Karpas-422 (cell line): ENCODE measurements at regions not wholly inside any gene's neighbourhood (a gene's known extent, or its start where the extent isn't known, plus 50 kb on each side); places are given as distances from the start of the nearest gene placed in this dataset.
"Not testable (repeated sequence)": the region's sequence is repeated elsewhere in the genome, so short reads cannot be mapped to it uniquely, and the experiment has no call there.

ENCODE experiments used
- DNase-seq: peaks from one replicate; pipeline ENCODE4 v3.0.0-alpha.2; 2015
- H2AFZ ChIP-seq: fragments of 200-600 bp; sonication (generic); 2 replicates; pipeline ENCODE4 v1.6.1; 2014; ENCODE audit warnings: antibody characterized with exemption, low read length, mixed read lengths
- H3K27ac ChIP-seq: fragments of 200-600 bp; sonication (generic); 2 replicates; pipeline ENCODE4 v1.5.1; 2014; ENCODE audit warnings: mild to moderate bottlenecking, low read length, moderate library complexity
- H3K27me3 ChIP-seq: fragments of 200-600 bp; sonication (generic); 2 replicates; pipeline ENCODE4 v1.6.1; 2014; ENCODE audit warnings: low read length, mixed read lengths
- H3K36me3 ChIP-seq: fragments of 200-600 bp; sonication (generic); 2 replicates; pipeline ENCODE4 v1.6.1; 2014; ENCODE audit warnings: low read length, mixed read lengths; ENCODE audit not compliant: insufficient read depth
- H3K4me1 ChIP-seq: fragments of 200-600 bp; sonication (generic); 2 replicates; pipeline ENCODE4 v1.6.1; 2014; ENCODE audit warnings: mild to moderate bottlenecking, low read length, mixed read lengths
- H3K4me2 ChIP-seq: fragments of 200-600 bp; sonication (generic); 2 replicates; pipeline ENCODE4 v1.6.1; 2014; ENCODE audit warnings: low read length, low read depth, mild to moderate bottlenecking; ENCODE audit not compliant: poor library complexity, severe bottlenecking
- H3K4me3 ChIP-seq: fragments of 200-600 bp; sonication (generic); 2 replicates; pipeline ENCODE4 v1.5.1; 2014; ENCODE audit warnings: mild to moderate bottlenecking, antibody characterized with exemption, low read length, mixed read lengths
- H3K79me2 ChIP-seq: fragments of 200-600 bp; sonication (generic); 2 replicates; pipeline ENCODE4 v1.6.1; 2014; ENCODE audit warnings: mild to moderate bottlenecking, low read length, mixed read lengths
- H3K9ac ChIP-seq: fragments of 200-600 bp; sonication (generic); 2 replicates; pipeline ENCODE4 v1.6.0; 2014; ENCODE audit warnings: low read length
- H3K9me2 ChIP-seq: fragments of 200-600 bp; sonication (generic), shearing (Covaris generic); replicated peaks from 2 replicates; pipeline ENCODE4 v1.6.0; 2014; ENCODE audit warnings: mild to moderate bottlenecking, low read length, moderate library complexity; ENCODE audit not compliant: insufficient read depth
- H3K9me3 ChIP-seq: fragments of 300-700, 200-600 bp; sonication (generic); 2 replicates; pipeline ENCODE4 v1.6.1; 2014; ENCODE audit warnings: low read length, mixed read lengths
- H4K20me1 ChIP-seq: fragments of 200-600 bp; sonication (generic); 2 replicates; pipeline ENCODE4 v1.6.1; 2014; ENCODE audit warnings: mild to moderate bottlenecking, antibody characterized with exemption, low read length, low read depth; ENCODE audit not compliant: insufficient read depth

- not testable (repeated sequence) for H3K27me3 ChIP-seq, H3K4me3 ChIP-seq, H3K9ac ChIP-seq, H3K79me2 ChIP-seq, H4K20me1 ChIP-seq, H3K4me2 ChIP-seq, H2AFZ ChIP-seq, H3K27ac ChIP-seq, H3K36me3 ChIP-seq, H3K9me2 ChIP-seq, H3K9me3 ChIP-seq, H3K4me1 ChIP-seq, DNase-seq
Observed at GRCh38 chr2:236489083-236489482, 80.5 kb upstream of the ACKR3 start.

DNA sequence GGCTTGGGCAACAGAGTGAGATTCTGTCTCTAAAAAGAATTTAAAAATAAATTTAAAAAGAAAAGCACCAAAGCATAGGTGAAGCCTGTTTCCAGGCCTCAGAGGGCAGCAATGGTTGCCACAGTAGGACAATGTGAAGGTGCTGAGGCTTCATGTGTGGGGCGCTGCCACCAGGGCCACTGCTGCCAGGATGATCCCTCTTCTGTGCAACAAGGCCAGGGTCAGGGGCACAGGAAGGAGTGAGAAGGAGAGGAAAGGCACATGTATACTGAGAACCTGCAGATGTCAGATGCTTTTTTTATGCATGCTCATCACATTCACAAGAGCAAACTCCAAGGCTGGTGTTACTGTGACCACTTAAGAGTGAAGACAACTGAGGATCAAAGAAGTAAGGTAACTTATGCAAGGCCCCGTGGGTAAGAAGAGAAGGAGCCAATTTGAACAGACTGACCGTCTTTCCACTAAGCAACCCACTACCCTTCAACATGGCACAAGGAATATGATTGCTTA is 79.7 kb upstream of the ACKR3 start:
- no peak for DNase-seq

DNA sequence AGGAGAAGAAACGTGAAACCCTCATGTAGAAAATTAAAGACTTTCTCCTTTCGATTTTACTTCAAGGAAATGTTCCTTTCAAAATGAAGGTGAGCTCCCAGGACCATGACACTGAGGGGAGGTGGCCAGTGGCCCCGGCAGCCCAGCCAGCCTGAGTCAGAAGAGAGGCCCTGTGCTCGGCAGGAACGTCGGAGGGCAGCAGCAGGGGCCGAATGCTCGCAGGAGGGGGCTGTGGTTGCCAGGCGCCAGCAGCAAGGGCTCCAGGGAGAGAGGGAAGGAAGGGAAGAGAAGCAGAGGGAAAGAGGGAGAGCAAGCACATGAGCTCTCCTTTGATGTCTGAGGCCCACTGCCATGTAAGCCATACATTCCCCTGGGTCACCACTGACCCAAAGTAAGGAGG is 73.3 kb upstream of the ACKR3 start:
- no peak overlapping the region for H3K4me2 ChIP-seq
- H3K27me3 ChIP-seq, result no peaks in the 10 kb centered on the region
- H3K9me2 ChIP-seq, result no peaks in the 10 kb centered on the region
- no peak overlapping the region for H3K27ac ChIP-seq
- no peaks in the 10 kb centered on the region for H4K20me1 ChIP-seq
- H3K9ac ChIP-seq, result no peak overlapping the region
- no peaks in the 10 kb centered on the region for H3K9me3 ChIP-seq
- no peaks in the 10 kb centered on the region for H3K79me2 ChIP-seq
- no peak overlapping the region for H3K4me3 ChIP-seq
- no peaks in the 10 kb centered on the region for H3K36me3 ChIP-seq
- H2AFZ ChIP-seq, result no peak overlapping the region
- H3K4me1 ChIP-seq, result no peaks in the 10 kb centered on the region
- DNase-seq, result no peak

More for the DNA sequence above, 79.7 kb upstream of the ACKR3 start:
- H3K9me3 ChIP-seq, result no peaks in the 10 kb centered on the region
- no peak overlapping the region for H3K27ac ChIP-seq
- H3K4me2 ChIP-seq, result no peak overlapping the region
- H3K9ac ChIP-seq, result no peak overlapping the region
- no peaks in the 10 kb centered on the region for H3K79me2 ChIP-seq
- H3K4me1 ChIP-seq, result no peaks in the 10 kb centered on the region
- H4K20me1 ChIP-seq, result no peaks in the 10 kb centered on the region
- H3K27me3 ChIP-seq, result no peaks in the 10 kb centered on the region
- no peaks in the 10 kb centered on the region for H3K9me2 ChIP-seq
- H3K36me3 ChIP-seq, result no peaks in the 10 kb centered on the region
- H2AFZ ChIP-seq, result no peak overlapping the region
- H3K4me3 ChIP-seq, result no peak overlapping the region

GRCh38 chr2:236498369-236498768 is 71.3 kb upstream of the ACKR3 start:
- Histone ChIP-seq H4K20me1 (no peaks in the 10 kb centered on the region), H3K79me2 (no peaks in the 10 kb centered on the region), H3K9ac (no peak overlapping the region), H3K4me2 (no peak overlapping the region), H3K27me3 (no peaks in the 10 kb centered on the region), H3K36me3 (no peaks in the 10 kb centered on the region), H3K4me1 (no peaks in the 10 kb centered on the region), H2AFZ (no peak overlapping the region), H3K9me3 (no peaks in the 10 kb centered on the region), H3K27ac (no peak overlapping the region), H3K9me2 (no peaks in the 10 kb centered on the region), H3K4me3 (no peak overlapping the region)
- DNase-seq, result no peak

DNA sequence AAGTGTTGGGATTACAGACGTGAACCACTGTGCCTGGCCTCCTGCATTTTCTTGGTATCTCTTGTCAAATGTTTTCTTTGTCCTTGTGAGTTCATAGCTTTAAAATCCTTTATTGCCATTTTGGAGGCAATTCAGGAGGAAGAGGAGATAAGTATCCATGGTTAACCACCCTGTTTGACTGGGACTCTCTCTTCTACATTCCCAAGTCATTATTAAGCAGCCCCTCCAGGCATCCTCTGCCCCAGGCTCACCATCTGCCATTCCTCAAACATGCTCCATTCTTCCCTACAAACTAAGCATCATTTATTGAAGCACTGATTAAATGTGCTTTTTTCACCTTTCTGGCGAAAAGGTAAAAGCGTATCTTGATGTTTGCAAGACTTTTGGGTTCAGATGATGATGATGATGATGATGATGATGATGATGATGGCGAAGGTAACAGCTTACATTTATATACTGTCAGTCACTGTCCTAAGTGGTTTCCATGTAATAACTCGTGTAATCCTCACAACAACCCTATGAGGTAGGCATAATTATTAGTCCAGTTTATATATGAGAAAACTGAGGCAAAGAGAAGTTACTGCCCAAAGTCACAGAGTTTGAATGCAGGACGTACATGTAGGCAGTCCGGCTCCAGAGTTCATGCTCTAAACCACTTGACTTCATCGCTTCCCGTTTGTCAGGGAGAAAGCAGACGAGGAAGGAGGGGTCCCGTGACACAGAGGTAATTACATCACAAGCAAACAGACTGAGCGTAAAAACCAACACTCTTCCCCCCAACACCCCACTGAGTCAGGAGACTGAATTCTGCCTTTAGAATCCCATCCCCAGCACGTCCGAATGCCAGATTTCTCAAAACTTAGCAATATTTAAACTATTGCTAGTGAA is 69.7 kb upstream of the ACKR3 start:
- no peak overlapping the region for H3K27ac ChIP-seq
- H3K9me3 ChIP-seq, result no peaks in the 10 kb centered on the region
- H3K79me2 ChIP-seq, result no peaks in the 10 kb centered on the region
- H3K4me3 ChIP-seq, result no peak overlapping the region
- H3K4me2 ChIP-seq, result no peak overlapping the region
- H4K20me1 ChIP-seq, result no peaks in the 10 kb centered on the region
- no peaks in the 10 kb centered on the region for H3K4me1 ChIP-seq
- no peak overlapping the region for H2AFZ ChIP-seq
- H3K36me3 ChIP-seq, result no peaks in the 10 kb centered on the region
- no peaks in the 10 kb centered on the region for H3K27me3 ChIP-seq
- no peak for DNase-seq
- H3K9ac ChIP-seq, result no peak overlapping the region
- H3K9me2 ChIP-seq, result no peaks in the 10 kb centered on the region

- Histone ChIP-seq H3K4me1 (no peaks in the 10 kb centered on the region), H3K79me2 (no peaks in the 10 kb centered on the region), H3K27ac (no peak overlapping the region), H2AFZ (no peak overlapping the region), H3K9me2 (no peaks in the 10 kb centered on the region), H3K27me3 (no peaks in the 10 kb centered on the region), H3K4me2 (no peak overlapping the region), H3K9ac (no peak overlapping the region), H3K4me3 (no peak overlapping the region), H3K36me3 (no peaks in the 10 kb centered on the region), H3K9me3 (no peaks in the 10 kb centered on the region), H4K20me1 (no peaks in the 10 kb centered on the region)
- DNase-seq, result no peak
Observed at GRCh38 chr2:236501026-236501425, 68.6 kb upstream of the ACKR3 start.

DNA sequence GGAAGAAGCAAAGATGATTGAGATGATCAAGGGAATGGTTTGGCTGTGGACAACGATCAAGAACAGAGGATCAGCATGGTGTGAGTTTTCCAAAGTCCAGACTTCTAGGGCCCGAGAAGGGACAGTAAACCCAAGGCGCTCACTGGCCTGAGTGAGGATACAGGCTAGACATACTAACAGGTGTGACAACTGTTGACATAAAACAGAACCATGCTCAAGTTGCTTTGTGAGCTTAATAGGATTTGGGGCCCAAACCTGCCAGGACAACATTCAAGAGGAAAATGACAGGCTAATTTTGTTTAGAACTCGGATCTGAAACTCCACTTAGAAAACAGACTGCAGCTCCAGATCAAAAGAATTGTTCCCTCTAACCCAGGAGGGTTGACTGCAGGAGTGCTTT is 68.1 kb upstream of the ACKR3 start:
- no peak overlapping the region for H3K4me2 ChIP-seq
- no peak overlapping the region for H3K9ac ChIP-seq
- H4K20me1 ChIP-seq, result no peaks in the 10 kb centered on the region
- H3K27ac ChIP-seq, result no peak overlapping the region
- H3K9me3 ChIP-seq, result no peaks in the 10 kb centered on the region
- H2AFZ ChIP-seq, result no peak overlapping the region
- H3K4me3 ChIP-seq, result no peak overlapping the region
- H3K4me1 ChIP-seq, result no peaks in the 10 kb centered on the region
- no peaks in the 10 kb centered on the region for H3K36me3 ChIP-seq
- no peaks in the 10 kb centered on the region for H3K79me2 ChIP-seq
- H3K27me3 ChIP-seq, result no peaks in the 10 kb centered on the region
- DNase-seq, result no peak
- H3K9me2 ChIP-seq, result no peaks in the 10 kb centered on the region

DNA sequence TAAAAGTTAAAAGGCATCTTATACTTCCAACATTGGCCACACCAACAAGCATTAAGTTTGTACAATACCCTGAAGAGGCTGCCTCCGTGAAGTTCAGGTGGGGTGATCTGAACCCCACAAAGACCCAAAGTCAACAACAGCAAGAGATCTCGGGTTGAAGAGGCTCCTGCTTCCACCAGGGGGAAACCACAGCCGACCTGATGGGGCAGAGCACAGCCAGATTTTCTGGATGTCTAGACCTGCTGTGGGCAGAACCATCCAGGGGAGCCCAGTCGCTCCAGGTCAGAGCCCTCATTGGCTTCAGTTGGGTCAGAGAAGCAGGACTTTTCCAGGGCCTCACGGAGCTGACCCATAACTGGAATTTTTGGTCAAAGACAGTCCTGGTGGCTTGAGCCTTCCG is 66.5 kb upstream of the ACKR3 start:
- Histone ChIP-seq H3K4me2 (no peak overlapping the region), H2AFZ (no peak overlapping the region)
- peak; percentile 64 for DNase-seq

More for the DNA sequence above, 66.5 kb upstream of the ACKR3 start:
- H3K36me3 ChIP-seq, result no peaks in the 10 kb centered on the region
- H3K9me2 ChIP-seq, result no peaks in the 10 kb centered on the region
- no peak overlapping the region for H3K4me3 ChIP-seq
- H3K27me3 ChIP-seq, result no peaks in the 10 kb centered on the region
- H3K9me3 ChIP-seq, result no peaks in the 10 kb centered on the region
- no peak overlapping the region for H3K27ac ChIP-seq
- H3K4me1 ChIP-seq, result no peaks in the 10 kb centered on the region
- no peaks in the 10 kb centered on the region for H4K20me1 ChIP-seq
- no peaks in the 10 kb centered on the region for H3K79me2 ChIP-seq
- no peak overlapping the region for H3K9ac ChIP-seq
